ENCODE measurements at regions not wholly inside any gene's neighbourhood (a gene's known extent, or its start where the extent isn't known, plus 50 kb on each side); places are given as distances from the start of the nearest gene placed in this dataset.

GRCh38 chr7:21137640-21138039 is 290.2 kb upstream of the SP4 start:
- no peaks in the 10 kb centered on the region for H3K4me1 Mint-ChIP-seq
- no peak overlapping the region for H3K27ac Mint-ChIP-seq
- H3K4me3 ChIP-seq (ENCODE audit: low read length) = no peak overlapping the region
- no peaks in the 10 kb centered on the region for H3K9me3 ChIP-seq (ENCODE audit: control insufficient read depth, insufficient read depth, low read length)
- H3K27me3 Mint-ChIP-seq (ENCODE audit: low read depth in 2 of 2) = peaks cover 5 to 10% of the 10 kb centered on the region in 2 donors
- H3K9me3 Mint-ChIP-seq = peaks cover 0 to 3% of the 10 kb centered on the region in 2 donors
- no peaks in the 10 kb centered on the region for H3K4me1 ChIP-seq (ENCODE audit: control insufficient read depth, insufficient read depth, low read length)
- TF ChIP-seq, protein P1, sequence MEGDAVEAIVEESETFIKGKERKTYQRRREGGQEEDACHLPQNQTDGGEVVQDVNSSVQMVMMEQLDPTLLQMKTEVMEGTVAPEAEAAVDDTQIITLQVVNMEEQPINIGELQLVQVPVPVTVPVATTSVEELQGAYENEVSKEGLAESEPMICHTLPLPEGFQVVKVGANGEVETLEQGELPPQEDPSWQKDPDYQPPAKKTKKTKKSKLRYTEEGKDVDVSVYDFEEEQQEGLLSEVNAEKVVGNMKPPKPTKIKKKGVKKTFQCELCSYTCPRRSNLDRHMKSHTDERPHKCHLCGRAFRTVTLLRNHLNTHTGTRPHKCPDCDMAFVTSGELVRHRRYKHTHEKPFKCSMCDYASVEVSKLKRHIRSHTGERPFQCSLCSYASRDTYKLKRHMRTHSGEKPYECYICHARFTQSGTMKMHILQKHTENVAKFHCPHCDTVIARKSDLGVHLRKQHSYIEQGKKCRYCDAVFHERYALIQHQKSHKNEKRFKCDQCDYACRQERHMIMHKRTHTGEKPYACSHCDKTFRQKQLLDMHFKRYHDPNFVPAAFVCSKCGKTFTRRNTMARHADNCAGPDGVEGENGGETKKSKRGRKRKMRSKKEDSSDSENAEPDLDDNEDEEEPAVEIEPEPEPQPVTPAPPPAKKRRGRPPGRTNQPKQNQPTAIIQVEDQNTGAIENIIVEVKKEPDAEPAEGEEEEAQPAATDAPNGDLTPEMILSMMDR (IDR thresholded peaks at IDR 0.05) = no peak
- WGBS (ENCODE audit: insufficient coverage) = no CpG with 5 or more reads among the region's 3 CpGs
- H3K27me3 ChIP-seq (ENCODE audit: control insufficient read depth, insufficient read depth, low read length) = no peaks in the 10 kb centered on the region
- no peak overlapping the region for H3K27ac ChIP-seq (ENCODE audit: low read length)
- no peaks in the 10 kb centered on the region for H3K36me3 Mint-ChIP-seq
- intact Hi-C loops (cut with micrococcal nuclease) = no loop called here
- ATAC-seq (no peak), DNase-seq (no peak)
- H3K4me3 Mint-ChIP-seq = no peak overlapping the region
- no peaks in the 10 kb centered on the region for H3K36me3 ChIP-seq (ENCODE audit: control insufficient read depth, insufficient read depth, low read length)

DNA sequence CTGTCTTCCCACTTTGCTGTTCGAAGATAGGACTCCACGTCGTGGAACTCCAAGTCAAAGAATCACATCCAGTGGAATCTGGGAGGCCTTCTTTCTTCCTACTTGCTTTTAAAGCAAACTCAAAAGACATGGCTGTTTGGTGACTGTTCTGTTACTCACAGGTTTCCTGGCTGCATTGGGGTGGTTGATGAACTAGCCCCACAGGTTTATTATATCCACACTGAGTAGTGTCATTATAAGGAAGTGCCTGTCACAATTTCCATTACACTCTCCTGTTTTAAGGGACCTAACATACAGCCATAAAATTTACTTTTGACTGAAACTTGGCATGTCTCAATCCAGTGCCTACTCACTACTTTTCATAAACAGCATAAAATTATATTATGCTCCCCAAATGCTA is 287.3 kb upstream of the SP4 start:
- TF ChIP-seq, protein P1 (IDR thresholded peaks at IDR 0.05) = no peak
- H3K27ac ChIP-seq (ENCODE audit: low read length) = no peak overlapping the region
- H3K36me3 Mint-ChIP-seq = no peaks in the 10 kb centered on the region
- no peaks in the 10 kb centered on the region for H3K4me1 Mint-ChIP-seq
- ATAC-seq (no peak), DNase-seq (no peak)
- peaks cover 0 to 4% of the 10 kb centered on the region in 2 donors for H3K27me3 Mint-ChIP-seq (ENCODE audit: low read depth in 2 of 2)
- intact Hi-C loops (cut with micrococcal nuclease) = no loop called here
- H3K4me1 ChIP-seq (ENCODE audit: control insufficient read depth, insufficient read depth, low read length) = no peaks in the 10 kb centered on the region
- no peaks in the 10 kb centered on the region for H3K36me3 ChIP-seq (ENCODE audit: control insufficient read depth, insufficient read depth, low read length)
- 97% methylated on average over 3 of the region's 3 CpGs for WGBS (ENCODE audit: insufficient coverage)
- H3K27ac Mint-ChIP-seq = no peak overlapping the region
- H3K9me3 Mint-ChIP-seq = peaks cover 0 to 3% of the 10 kb centered on the region in 2 donors
- H3K27me3 ChIP-seq (ENCODE audit: control insufficient read depth, insufficient read depth, low read length) = no peaks in the 10 kb centered on the region
- no peaks in the 10 kb centered on the region for H3K9me3 ChIP-seq (ENCODE audit: control insufficient read depth, insufficient read depth, low read length)
- H3K4me3 ChIP-seq (ENCODE audit: low read length) = no peak overlapping the region
- H3K4me3 Mint-ChIP-seq = no peak overlapping the region

DNA sequence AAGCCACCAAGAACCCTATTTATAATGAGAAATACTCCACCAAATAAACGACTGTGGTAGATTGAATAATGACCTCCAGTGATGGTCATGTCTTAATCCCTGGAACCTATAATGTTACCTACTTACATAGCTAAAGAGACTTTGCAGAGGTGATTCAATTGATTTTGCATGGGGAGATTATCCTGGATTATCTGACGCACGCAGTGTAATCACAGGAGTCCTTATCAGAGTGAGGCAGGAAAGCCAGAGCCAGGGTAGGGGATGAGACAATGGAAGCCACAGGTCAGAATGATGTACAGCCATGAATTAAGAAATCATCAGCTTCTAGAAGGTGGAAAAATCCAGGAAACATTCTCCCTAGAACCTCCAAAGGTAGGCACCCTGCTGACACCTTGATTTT is 286.4 kb upstream of the SP4 start:
- no peak overlapping the region for H3K27ac Mint-ChIP-seq
- H3K4me1 ChIP-seq (ENCODE audit: control insufficient read depth, insufficient read depth, low read length) = no peaks in the 10 kb centered on the region
- DNase-seq (no peak), ATAC-seq (no peak)
- H3K27me3 ChIP-seq (ENCODE audit: control insufficient read depth, insufficient read depth, low read length) = no peaks in the 10 kb centered on the region
- no peak overlapping the region for H3K27ac ChIP-seq (ENCODE audit: low read length)
- H3K9me3 ChIP-seq (ENCODE audit: control insufficient read depth, insufficient read depth, low read length) = no peaks in the 10 kb centered on the region
- H3K36me3 ChIP-seq (ENCODE audit: control insufficient read depth, insufficient read depth, low read length) = no peaks in the 10 kb centered on the region
- no peaks in the 10 kb centered on the region for H3K4me1 Mint-ChIP-seq
- H3K9me3 Mint-ChIP-seq = peaks cover 0 to 3% of the 10 kb centered on the region in 2 donors
- H3K4me3 ChIP-seq (ENCODE audit: low read length) = no peak overlapping the region
- WGBS (ENCODE audit: insufficient coverage) = 90% methylated on average over 2 of the region's 3 CpGs
- H3K27me3 Mint-ChIP-seq (ENCODE audit: low read depth in 2 of 2) = peaks cover 0 to 4% of the 10 kb centered on the region in 2 donors
- no peaks in the 10 kb centered on the region for H3K36me3 Mint-ChIP-seq
- intact Hi-C loops (cut with micrococcal nuclease) = no loop called here
- TF ChIP-seq, protein P1 (IDR thresholded peaks at IDR 0.05) = no peak
- H3K4me3 Mint-ChIP-seq = no peak overlapping the region

GRCh38 chr7:21142081-21142480 is 285.8 kb upstream of the SP4 start:
- Mint-ChIP-seq H3K4me3 (no peak overlapping the region), H3K27me3 (ENCODE audit: low read depth in 2 of 2) (peaks cover 0 to 4% of the 10 kb centered on the region in 2 donors), H3K9me3 (peaks cover 0 to 3% of the 10 kb centered on the region in 2 donors), H3K36me3 (no peaks in the 10 kb centered on the region), H3K27ac (no peak overlapping the region), H3K4me1 (no peaks in the 10 kb centered on the region)
- Histone ChIP-seq H3K36me3 (ENCODE audit: control insufficient read depth, insufficient read depth, low read length) (no peaks in the 10 kb centered on the region), H3K27me3 (ENCODE audit: control insufficient read depth, insufficient read depth, low read length) (no peaks in the 10 kb centered on the region), H3K4me1 (ENCODE audit: control insufficient read depth, insufficient read depth, low read length) (no peaks in the 10 kb centered on the region), H3K4me3 (ENCODE audit: low read length) (no peak overlapping the region), H3K9me3 (ENCODE audit: control insufficient read depth, insufficient read depth, low read length) (no peaks in the 10 kb centered on the region), H3K27ac (ENCODE audit: low read length) (no peak overlapping the region)
- TF ChIP-seq, protein P1 (IDR thresholded peaks at IDR 0.05) = no peak
- no peak for DNase-seq
- WGBS (ENCODE audit: insufficient coverage) = 93% methylated on average over 8 of the region's 8 CpGs
- intact Hi-C loops (cut with micrococcal nuclease) = no loop called here
- no peak for ATAC-seq
